ENCODE measurements at regions not wholly inside any gene's neighbourhood (a gene's known extent, or its start where the extent isn't known, plus 50 kb on each side); places are given as distances from the start of the nearest gene placed in this dataset.
"Not testable (repeated sequence)": the region's sequence is repeated elsewhere in the genome, so short reads cannot be mapped to it uniquely, and the experiment has no call there.

DNA sequence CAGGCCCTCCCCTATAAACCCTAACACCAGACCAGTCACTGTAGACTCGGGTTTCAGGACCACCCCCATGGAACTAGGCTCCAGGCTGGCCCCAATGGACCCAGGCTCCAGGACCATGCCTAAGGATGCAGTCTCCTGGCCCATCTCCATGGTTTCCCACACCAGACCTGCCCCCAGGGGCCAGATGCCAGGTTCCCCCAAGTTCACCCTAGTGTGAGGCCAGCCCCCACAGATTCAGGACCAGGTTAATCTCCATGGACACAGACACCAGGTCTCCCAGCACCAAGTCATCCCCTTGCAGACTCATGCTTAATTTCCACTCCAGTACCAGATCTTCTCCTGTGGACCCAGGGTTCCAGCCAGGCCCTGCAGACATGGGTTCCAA is 103.8 kb upstream of the LANCL2 start:
- Mint-ChIP-seq H3K27me3 (peaks cover 13% of the 10 kb centered on the region), H3K36me3 (no peaks in the 10 kb centered on the region), H3K27ac (no peak overlapping the region), H3K9me3 (no peaks in the 10 kb centered on the region), H3K4me3 (no peak overlapping the region), H3K4me1 (no peaks in the 10 kb centered on the region)
- CTCF ChIA-PET = no interaction called here
- no peak for DNase-seq

DNA sequence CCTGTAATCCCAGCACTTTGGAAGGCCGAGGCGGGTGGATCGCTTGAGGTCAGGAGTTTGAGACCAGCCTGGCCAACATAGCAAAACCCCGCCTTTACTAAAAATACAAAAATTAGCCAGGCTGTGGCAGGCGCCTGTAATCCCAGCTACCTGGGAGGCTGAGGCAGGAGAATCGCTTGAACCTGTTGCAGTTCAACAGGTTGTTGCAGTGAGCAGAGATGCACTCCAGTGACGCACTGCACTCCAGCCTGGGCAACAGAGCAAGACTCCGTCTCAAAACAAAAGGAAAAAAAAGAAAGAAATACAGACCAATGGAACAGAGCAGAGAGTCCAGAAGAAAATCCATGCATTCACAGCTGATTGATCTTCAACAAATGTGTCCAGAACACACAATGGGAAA is 99.8 kb upstream of the LANCL2 start:
- H3K4me1 Mint-ChIP-seq, H3K4me3 Mint-ChIP-seq, DNase-seq, H3K27me3 Mint-ChIP-seq, H3K36me3 Mint-ChIP-seq, H3K9me3 Mint-ChIP-seq, H3K27ac Mint-ChIP-seq: not testable (repeated sequence)
- CTCF ChIA-PET = interaction anchor here (0.6 to 1.4 kb wide), 2 partner anchors 10 to 150 kb away, joined by 4 to 9 read pairs; no protein-coding TSS in a partner anchor

DNA sequence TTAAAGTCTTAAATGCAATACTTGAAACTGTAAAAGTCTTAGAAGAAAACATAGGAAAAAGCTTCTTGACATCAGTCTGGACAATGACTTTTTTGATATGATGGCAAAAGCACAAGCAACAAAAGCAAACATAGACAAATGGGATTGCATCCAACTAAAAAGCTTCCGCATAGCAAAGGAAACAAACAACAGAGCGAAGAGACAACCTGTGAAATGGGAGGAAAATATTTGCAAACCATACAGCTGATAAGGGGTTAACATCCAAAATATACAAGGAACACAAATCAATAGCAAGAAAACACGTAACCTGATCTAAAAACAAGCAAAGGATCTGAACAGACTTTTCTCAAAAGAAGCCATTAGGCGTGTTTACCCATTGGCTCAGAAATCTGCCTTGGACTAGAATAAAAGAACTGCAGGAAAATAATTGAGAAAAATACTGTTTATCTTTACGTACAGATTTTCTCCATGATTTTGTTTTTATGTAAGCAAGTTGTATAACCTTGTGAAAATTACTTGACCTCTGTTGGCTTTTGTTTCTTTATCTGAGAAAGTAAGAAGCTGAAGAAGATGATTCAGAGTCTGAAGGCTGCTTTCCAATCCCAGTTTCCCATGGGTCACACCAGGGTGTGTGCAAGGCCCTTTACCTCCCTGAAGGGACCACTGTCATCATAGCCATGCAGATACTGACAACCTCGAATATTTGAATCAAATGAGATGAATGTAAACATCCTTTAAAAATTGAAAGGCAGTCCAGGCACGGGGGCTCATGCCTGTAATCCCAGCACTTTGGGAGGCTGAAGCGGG is 99.1 kb upstream of the LANCL2 start:
- Mint-ChIP-seq H3K27me3 (peaks cover 6% of the 10 kb centered on the region), H3K9me3 (no peaks in the 10 kb centered on the region), H3K36me3 (no peaks in the 10 kb centered on the region), H3K27ac (no peak overlapping the region), H3K4me1 (no peaks in the 10 kb centered on the region), H3K4me3 (no peak overlapping the region)
- CTCF ChIA-PET = interaction anchor here (0.6 kb wide), 1 partner anchor 149 kb away, joined by 4 read pairs; no protein-coding TSS in a partner anchor
- no peak for DNase-seq

DNA sequence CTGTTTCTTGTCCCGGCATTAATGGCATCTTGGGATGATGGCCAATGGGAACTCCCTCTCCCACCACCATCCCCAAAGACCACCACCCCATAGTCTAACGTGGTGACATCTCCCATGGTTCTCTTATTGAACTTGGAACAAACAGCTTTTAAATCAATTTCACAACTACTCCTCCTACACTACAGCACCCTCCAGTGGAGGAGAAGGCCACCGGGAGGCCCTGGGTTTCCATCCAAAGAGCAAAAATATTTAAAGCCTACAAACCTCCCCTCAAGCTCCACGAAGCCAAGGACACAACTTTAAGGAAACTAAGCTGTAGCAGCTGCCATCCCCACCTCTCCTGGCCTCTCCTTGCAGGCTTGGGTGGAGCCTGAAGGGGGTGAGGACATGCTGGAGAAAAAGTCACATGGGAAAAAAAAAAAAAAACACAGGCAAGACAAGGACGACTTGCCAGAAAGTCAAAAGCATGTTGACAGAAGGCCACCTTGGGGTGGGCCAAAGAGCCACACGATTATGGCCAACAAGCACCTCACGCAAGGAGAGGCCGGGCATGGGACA is 94.0 kb upstream of the LANCL2 start:
- CTCF ChIA-PET = interaction anchor here (0.7 to 2.8 kb wide), 4 partner anchors 17 to 973 kb away, joined by 3 to 18 read pairs (median 4); no protein-coding TSS in a partner anchor
- Mint-ChIP-seq H3K4me3 (no peak overlapping the region), H3K9me3 (no peaks in the 10 kb centered on the region), H3K36me3 (no peaks in the 10 kb centered on the region), H3K4me1 (no peaks in the 10 kb centered on the region), H3K27ac (no peak overlapping the region), H3K27me3 (peaks cover 6% of the 10 kb centered on the region)
- no peak for DNase-seq

DNA sequence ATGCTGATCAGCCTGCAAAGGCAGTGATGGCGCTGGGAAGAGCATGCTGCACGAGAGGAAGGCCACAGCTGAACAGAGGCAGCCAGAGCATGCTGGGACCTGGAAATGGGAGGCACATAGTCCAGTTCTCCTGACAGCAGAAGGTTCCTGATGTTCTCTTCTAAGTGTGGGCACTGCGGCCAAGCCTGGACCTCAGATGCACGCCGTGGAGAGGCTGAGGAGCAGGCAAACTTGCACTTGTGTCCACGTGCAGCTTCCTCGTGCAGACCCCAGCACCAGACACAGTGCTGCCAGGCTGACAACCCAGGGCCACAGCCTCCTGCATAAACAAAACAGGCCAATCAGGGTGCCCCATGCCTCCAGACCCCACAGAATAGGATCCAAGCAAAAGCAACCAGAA is 93.5 kb upstream of the LANCL2 start:
- Mint-ChIP-seq H3K9me3 (no peaks in the 10 kb centered on the region), H3K36me3 (no peaks in the 10 kb centered on the region), H3K27me3 (peaks cover 6% of the 10 kb centered on the region), H3K4me3 (no peak overlapping the region), H3K4me1 (no peaks in the 10 kb centered on the region), H3K27ac (no peak overlapping the region)
- CTCF ChIA-PET = interaction anchor here (0.7 to 2.8 kb wide), 3 partner anchors 17 to 796 kb away, joined by 3 to 18 read pairs (median 3); no protein-coding TSS in a partner anchor
- no peak for DNase-seq

DNA sequence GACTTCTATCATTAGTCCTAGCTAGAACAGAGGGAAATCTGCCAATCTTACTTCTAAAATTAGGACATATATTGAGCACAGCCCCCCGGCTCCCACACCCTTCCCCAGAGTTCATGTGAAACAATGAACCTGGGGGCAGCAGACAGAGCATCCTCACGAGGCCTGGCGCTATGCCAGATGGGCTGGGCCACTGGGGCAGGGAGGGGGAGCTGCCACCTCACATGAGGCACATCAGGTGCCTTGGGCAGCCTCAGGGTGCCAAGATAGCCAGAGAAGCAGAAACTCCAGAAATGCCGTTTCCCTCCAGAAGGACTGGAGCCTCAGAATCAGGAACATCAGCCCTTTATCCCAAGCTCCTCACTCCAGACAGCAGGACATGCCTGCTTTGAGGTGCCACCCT is 92.8 kb upstream of the LANCL2 start:
- H3K4me1 Mint-ChIP-seq = no peaks in the 10 kb centered on the region

DNA sequence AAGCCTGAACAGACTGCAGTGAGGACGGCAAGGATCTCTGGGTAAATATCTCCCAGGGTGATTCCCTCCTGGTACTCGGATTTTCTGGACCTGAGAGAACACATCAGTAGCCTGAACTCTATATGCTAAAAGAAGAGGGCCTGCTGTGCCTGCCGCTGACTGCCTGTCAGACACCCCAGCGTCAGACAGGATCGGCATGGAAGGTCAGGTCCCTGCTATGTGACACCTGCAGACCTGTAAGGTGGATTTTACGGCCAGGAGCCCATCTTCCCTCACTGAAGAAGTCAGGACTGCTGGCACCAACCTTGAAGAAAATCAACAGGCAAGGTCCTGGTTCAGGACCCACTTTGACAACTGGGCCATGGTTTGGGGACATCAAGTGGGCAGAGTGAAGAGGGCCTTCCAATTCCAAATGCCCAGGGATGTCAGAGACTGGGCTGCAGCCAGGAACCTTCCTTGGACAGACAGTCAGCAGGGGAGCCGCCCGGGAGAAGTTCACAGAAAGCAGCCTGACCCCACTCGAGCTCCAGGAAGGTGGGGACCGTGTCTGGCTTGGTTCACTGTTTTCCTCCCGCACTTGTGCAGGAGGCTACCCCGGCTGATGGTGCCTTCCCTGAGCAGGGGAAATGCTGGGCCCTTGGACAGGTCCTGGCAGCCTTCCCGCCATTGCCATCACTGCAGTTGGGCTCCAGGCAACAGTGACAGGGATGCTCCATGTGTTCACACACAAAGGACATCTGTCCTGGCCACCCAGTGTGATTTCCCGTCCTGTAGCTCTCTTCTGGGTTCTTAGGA is 91.8 kb upstream of the LANCL2 start:
- no peaks in the 10 kb centered on the region for H3K4me1 Mint-ChIP-seq
- peaks cover 6% of the 10 kb centered on the region for H3K27me3 Mint-ChIP-seq
- CTCF ChIA-PET = no interaction called here
- H3K36me3 Mint-ChIP-seq = no peaks in the 10 kb centered on the region
- no peaks in the 10 kb centered on the region for H3K9me3 Mint-ChIP-seq
- H3K4me3 Mint-ChIP-seq = no peak overlapping the region
- no peak overlapping the region for H3K27ac Mint-ChIP-seq
- no peak for DNase-seq

More for the DNA sequence above, 92.8 kb upstream of the LANCL2 start:
- H3K27ac Mint-ChIP-seq = no peak overlapping the region
- no peak overlapping the region for H3K4me3 Mint-ChIP-seq
- no peaks in the 10 kb centered on the region for H3K36me3 Mint-ChIP-seq
- H3K27me3 Mint-ChIP-seq = peaks cover 6% of the 10 kb centered on the region
- CTCF ChIA-PET = interaction anchor here (1.1 to 2.8 kb wide), 2 partner anchors 18 to 138 kb away, joined by 3 to 18 read pairs; no protein-coding TSS in a partner anchor
- DNase-seq = no peak
- H3K9me3 Mint-ChIP-seq = no peaks in the 10 kb centered on the region

DNA sequence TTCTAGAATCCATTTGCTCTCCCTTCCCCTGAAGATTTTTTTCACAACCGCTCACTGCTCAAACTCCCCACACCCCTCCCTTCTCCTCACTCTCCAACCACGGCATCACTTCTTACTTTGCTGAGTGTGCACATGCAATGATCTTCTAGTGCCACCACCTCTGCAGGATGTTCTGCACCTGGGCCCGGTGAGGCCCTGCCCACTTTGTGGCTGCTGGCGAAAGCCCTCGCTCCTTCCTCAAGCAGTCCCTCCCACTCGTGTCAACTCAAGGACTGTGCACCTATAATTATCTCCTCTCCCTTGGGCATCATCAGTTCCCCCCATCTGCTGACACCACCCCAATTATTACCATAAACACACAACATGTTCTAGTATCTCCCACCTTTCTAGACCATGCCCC is 91.0 kb upstream of the LANCL2 start:
- Mint-ChIP-seq H3K4me1 (no peaks in the 10 kb centered on the region), H3K36me3 (no peaks in the 10 kb centered on the region), H3K9me3 (no peaks in the 10 kb centered on the region), H3K27ac (no peak overlapping the region), H3K27me3 (peaks cover 11% of the 10 kb centered on the region), H3K4me3 (no peak overlapping the region)
- DNase-seq = no peak
- CTCF ChIA-PET = no interaction called here

DNA sequence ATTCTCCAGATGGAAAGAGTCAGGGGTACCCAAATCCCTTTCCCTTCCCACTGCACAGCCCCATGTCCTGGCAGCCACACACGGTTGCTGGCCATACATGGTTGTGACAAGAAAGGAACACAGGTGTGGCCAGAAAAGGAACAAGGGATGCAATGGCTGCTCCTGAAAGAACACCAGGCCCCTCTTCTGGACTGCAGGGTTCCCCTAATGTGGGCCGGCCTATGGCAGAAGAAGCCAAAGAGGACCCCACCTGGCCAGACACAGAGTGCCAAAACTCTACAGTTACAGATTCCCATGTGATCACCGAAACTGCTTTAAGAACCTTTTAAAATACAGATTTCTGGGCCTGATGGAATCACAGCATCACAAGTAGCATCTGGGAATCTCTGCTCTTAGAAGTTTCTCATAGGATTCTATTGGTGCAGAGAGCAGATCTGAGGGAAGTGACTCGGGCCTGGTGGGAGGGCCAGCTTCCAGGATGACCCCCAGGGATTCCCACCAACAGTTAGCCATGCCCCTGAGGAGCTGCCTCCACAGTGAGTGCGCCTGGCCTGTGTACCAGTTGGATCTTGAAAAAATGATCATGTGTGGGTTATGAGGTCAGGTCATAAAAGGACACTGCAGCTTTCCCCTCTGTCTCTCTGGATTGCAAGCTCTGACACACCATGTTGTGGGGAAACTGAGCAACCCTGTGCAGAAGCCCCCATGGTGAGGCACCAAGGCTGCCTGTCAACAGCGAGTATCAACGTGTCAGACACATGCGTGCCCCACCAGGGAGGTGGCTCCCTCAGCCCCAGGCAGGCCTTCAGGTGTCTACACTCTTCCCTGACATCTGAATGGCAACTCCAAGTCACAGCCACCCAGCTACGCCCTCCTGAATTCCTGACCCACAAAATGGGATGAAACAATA is 89.6 kb upstream of the LANCL2 start:
- H3K27ac Mint-ChIP-seq = no peak overlapping the region
- H3K9me3 Mint-ChIP-seq = no peaks in the 10 kb centered on the region
- H3K36me3 Mint-ChIP-seq = no peaks in the 10 kb centered on the region
- CTCF ChIA-PET = interaction anchor here (1.1 to 8.4 kb wide), 2 partner anchors 20 to 139 kb away, joined by 3 to 73 read pairs; no protein-coding TSS in a partner anchor
- H3K4me3 Mint-ChIP-seq = no peak overlapping the region
- H3K27me3 Mint-ChIP-seq = peaks cover 14% of the 10 kb centered on the region
- no peak for DNase-seq
- H3K4me1 Mint-ChIP-seq = no peaks in the 10 kb centered on the region

DNA sequence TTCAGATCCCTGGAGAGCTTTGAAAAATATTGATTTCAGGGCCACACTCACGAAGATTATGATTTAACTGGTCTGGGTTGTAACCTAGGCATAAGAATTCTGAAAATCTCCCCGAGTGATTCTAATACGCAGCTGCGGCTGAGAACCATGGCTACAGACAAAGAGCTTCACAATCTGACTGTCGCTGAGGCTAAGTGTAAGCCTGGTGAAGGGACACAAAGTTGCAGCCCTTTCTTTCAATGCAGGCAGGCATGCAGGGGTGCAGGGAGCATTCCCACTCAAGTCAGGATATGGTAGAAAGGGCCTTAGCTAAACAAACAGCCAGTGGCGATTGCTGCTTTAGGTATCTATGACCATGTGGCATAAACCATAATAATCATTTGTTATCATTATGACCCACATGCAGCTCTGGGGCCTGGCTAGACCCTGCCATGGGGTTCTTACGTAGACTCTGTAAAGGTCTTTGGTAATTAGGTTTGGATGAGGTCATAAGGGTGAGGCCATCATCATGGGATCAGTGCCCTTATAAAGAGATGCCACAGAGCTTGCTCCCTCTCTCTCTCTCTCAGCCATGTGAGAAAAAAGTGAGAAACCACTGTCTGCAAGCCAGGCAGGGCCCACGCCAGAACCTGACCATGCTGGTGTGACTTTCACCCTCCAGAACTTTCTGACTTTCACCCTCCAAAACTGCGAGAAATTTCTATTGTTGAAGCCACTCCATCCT is 88.4 kb upstream of the LANCL2 start:
- no peak for DNase-seq
- Mint-ChIP-seq H3K36me3 (no peaks in the 10 kb centered on the region), H3K27ac (no peak overlapping the region), H3K9me3 (no peaks in the 10 kb centered on the region), H3K4me1 (no peaks in the 10 kb centered on the region), H3K4me3 (no peak overlapping the region), H3K27me3 (peaks cover 12% of the 10 kb centered on the region)
- CTCF ChIA-PET = interaction anchor here (0.7 to 8.4 kb wide), 5 partner anchors 12 to 138 kb away, joined by 3 to 73 read pairs (median 3); no protein-coding TSS in a partner anchor

DNA sequence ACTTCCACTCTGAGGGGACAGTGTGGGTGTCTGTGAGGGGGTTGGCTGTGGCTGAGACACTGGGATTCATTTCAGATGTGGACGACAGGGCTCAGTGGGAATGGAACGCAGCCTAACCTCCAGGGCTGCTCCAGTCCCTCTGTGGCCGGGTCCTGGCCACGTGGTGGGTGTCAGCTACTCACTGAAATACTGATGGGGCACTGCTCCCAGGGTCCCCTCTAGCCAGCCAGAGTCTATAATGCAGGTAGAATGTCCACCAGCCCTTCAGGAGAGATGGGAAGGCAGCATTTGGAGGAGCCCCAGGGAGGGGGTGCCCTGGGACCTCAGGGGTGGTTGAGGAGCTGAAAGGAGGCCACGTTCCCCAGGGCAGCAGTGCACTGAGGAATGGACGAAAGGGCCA is 87.2 kb upstream of the LANCL2 start:
- Mint-ChIP-seq H3K27ac (no peak overlapping the region), H3K4me1 (no peaks in the 10 kb centered on the region), H3K27me3 (peaks cover 9% of the 10 kb centered on the region), H3K9me3 (no peaks in the 10 kb centered on the region), H3K4me3 (no peak overlapping the region), H3K36me3 (no peaks in the 10 kb centered on the region)
- CTCF ChIA-PET = interaction anchor here (1.0 to 8.4 kb wide), 5 partner anchors 10 to 146 kb away, joined by 3 to 73 read pairs (median 3); no protein-coding TSS in a partner anchor
- no peak for DNase-seq

DNA sequence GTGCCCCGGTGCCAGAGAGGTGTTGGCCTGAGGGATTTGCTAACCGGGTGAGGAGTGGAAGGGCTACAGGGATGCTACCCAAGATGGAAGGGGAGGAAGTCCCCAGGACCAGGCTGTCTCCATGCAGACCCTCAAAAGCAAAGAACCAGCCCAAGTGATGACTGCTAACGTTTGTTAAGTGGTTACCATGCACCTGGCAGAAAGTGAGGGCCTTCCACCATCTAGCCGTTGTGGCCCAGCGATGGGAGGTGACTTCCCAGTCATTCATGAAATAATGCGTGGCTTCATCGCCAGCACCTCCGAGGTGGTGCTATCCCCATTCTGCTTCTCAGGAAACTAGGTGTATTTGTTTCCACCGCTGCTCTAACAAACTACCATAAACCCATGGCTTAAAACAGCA is 86.8 kb upstream of the LANCL2 start:
- H3K4me3 Mint-ChIP-seq = no peak overlapping the region
- no peaks in the 10 kb centered on the region for H3K36me3 Mint-ChIP-seq
- CTCF ChIA-PET = interaction anchor here (1.0 to 8.4 kb wide), 3 partner anchors 9 to 145 kb away, joined by 3 to 73 read pairs (median 3); no protein-coding TSS in a partner anchor
- H3K9me3 Mint-ChIP-seq = no peaks in the 10 kb centered on the region
- DNase-seq = no peak
- peaks cover 9% of the 10 kb centered on the region for H3K27me3 Mint-ChIP-seq
- H3K4me1 Mint-ChIP-seq = no peaks in the 10 kb centered on the region
- no peak overlapping the region for H3K27ac Mint-ChIP-seq
